HCT116 (cell line): ENCODE measurements at regions not wholly inside any gene's neighbourhood (a gene's known extent, or its start where the extent isn't known, plus 50 kb on each side); places are given as distances from the start of the nearest gene placed in this dataset.
"Not testable (repeated sequence)": the region's sequence is repeated elsewhere in the genome, so short reads cannot be mapped to it uniquely, and the experiment has no call there.

ENCODE experiments used
- ATAC-seq: fragments of 200-7000 bp; cut with Tn5 transposase; 2 replicates; pipeline ENCODE4 v1.9.1; 2020; ENCODE audit warnings: mild to moderate bottlenecking, moderate library complexity
- BruUV-seq: library from RNA; stranded (reverse); fragments of 400-500 nt; replicated peaks from 2 replicates; lab custom pipeline; 2021; lab: Mats Ljungman, UMichigan
- CTCF ChIA-PET: fragments of 300-600 bp; sonication (Branson Sonifier 250); formaldehyde crosslinking; loops from one replicate; lab custom pipeline; 2021; ENCODE audit warnings: antibody characterized with exemption; lab: Charles Lee
- POLR2A ChIA-PET: fragments of 300-600, 350-600 bp; sonication (Branson Sonifier 250); formaldehyde crosslinking; loops from one replicate; lab custom pipeline; 2021; ENCODE audit warnings: antibody characterized with exemption; lab: Charles Lee
- RAD21 ChIA-PET, 2 experiments: fragments of 300-600 bp; sonication (Branson Sonifier 250); formaldehyde crosslinking; loops; one replicate each; lab custom pipeline; 2023; ENCODE audit warnings: low total read pairs in 2 of 2; ENCODE audit not compliant: uncharacterized antibody in 2 of 2, unreplicated experiment in 2 of 2, low non-redundant PET in 1 of 2; lab: Charles Lee
- DNase-seq: peaks from one replicate; pipeline ENCODE4 v3.0.0-alpha.2; 2010; ENCODE audit warnings: low read depth, low spot score
- H2AFZ ChIP-seq: fragments of 200-600 bp; shearing (Covaris generic), sonication (generic); 2 replicates; pipeline ENCODE4 v1.6.1; 2017; ENCODE audit warnings: low read depth, mixed run types, mixed read lengths, antibody characterized with exemption, low read length; ENCODE audit not compliant: poor library complexity, severe bottlenecking
- H3K27ac ChIP-seq: 2 replicates; pipeline ENCODE4 v1.5.1; 2012; ENCODE audit warnings: low read depth, low read length
- H3K27me3 ChIP-seq: fragments of 200-600 bp; sonication (generic); 2 replicates; pipeline ENCODE4 v1.6.1; 2016; ENCODE audit warnings: mixed run types, low read length, mixed read lengths; ENCODE audit not compliant: insufficient read depth
- H3K36me3 ChIP-seq, 2 experiments: fragments of 200-500 bp in 1 of 2; fragments of 200-600 bp in 1 of 2; sonication (Bioruptor generic) in 1 of 2; sonication (generic) in 1 of 2; 2 replicates each; pipeline versions ENCODE4 v1.5.1 to v1.6.1; 2014 to 2016; ENCODE audit warnings: low read length in 2 of 2, inconsistent platforms in 1 of 2, mixed read lengths in 1 of 2, mixed run types in 1 of 2; ENCODE audit not compliant: insufficient read depth in 2 of 2, control insufficient read depth in 1 of 2
- H3K4me1 ChIP-seq, 2 experiments: fragments of 200-600 bp in 1 of 2; sonication (generic) in 1 of 2; 2 replicates each; pipeline versions ENCODE4 v1.5.1 to v1.6.1; 2012 to 2017; ENCODE audit warnings: low read length in 2 of 2, inconsistent platforms in 1 of 2, mild to moderate bottlenecking in 1 of 2, mixed read lengths in 1 of 2, mixed run types in 1 of 2, moderate library complexity in 1 of 2; ENCODE audit not compliant: insufficient read depth in 2 of 2, control insufficient read depth in 1 of 2
- H3K4me2 ChIP-seq: fragments of 200-600 bp; sonication (generic); 2 replicates; pipeline ENCODE4 v1.6.1; 2017; ENCODE audit warnings: mixed run types, low read length, mixed read lengths
- H3K4me3 ChIP-seq, 2 experiments: fragments of 200-600 bp in 1 of 2; sonication (generic) in 1 of 2; replicated peaks in 1 of 2; 2 replicates each; pipeline ENCODE4 v1.5.1; 2011 to 2016; ENCODE audit warnings: low read length in 2 of 2, control low read depth in 1 of 2, low read depth in 1 of 2, mild to moderate bottlenecking in 1 of 2, mixed read lengths in 1 of 2, mixed run types in 1 of 2
- H3K79me2 ChIP-seq: fragments of 200-600 bp; sonication (generic); 2 replicates; pipeline ENCODE4 v1.6.1; 2017; ENCODE audit warnings: mild to moderate bottlenecking, mixed run types, low read length, moderate library complexity, mixed read lengths; ENCODE audit not compliant: insufficient read depth
- H3K9ac ChIP-seq: fragments of 200-600 bp; sonication (generic); 2 replicates; pipeline ENCODE4 v1.6.1; 2016; ENCODE audit warnings: low read length, mixed read lengths
- H3K9me2 ChIP-seq: fragments of 200-600 bp; sonication (generic), shearing (Covaris generic); 2 replicates; pipeline ENCODE4 v1.6.1; 2017; ENCODE audit warnings: mixed run types, mild to moderate bottlenecking, moderate library complexity; ENCODE audit not compliant: insufficient read depth
- H3K9me3 ChIP-seq, 2 experiments: fragments of 200-500 bp in 1 of 2; fragments of 200-600 bp in 1 of 2; sonication (Bioruptor generic) in 1 of 2; sonication (generic) in 1 of 2; 2 replicates each; pipeline ENCODE4 v1.6.1; 2014 to 2017; ENCODE audit warnings: low read length in 2 of 2, mixed read lengths in 2 of 2, inconsistent platforms in 1 of 2, low read depth in 1 of 2, mild to moderate bottlenecking in 1 of 2, mixed run types in 1 of 2, moderate library complexity in 1 of 2; ENCODE audit not compliant: control insufficient read depth in 1 of 2, insufficient read depth in 1 of 2
- H4K20me1 ChIP-seq: fragments of 200-600 bp; sonication (generic), shearing (Covaris generic); 2 replicates; pipeline ENCODE4 v1.6.1; 2017; ENCODE audit warnings: mixed run types, mild to moderate bottlenecking, moderate library complexity; ENCODE audit not compliant: insufficient read depth
- EZH2phosphoT487 ChIP-seq: fragments of 200-600 bp; IDR thresholded peaks from 2 replicates; pipeline ENCODE4 v1.6.1; 2018; ENCODE audit warnings: antibody characterized with exemption, borderline replicate concordance
- POLR2A ChIP-seq: IDR thresholded peaks from 2 replicates; pipeline ENCODE4 v1.7.0; 2011; ENCODE audit warnings: borderline replicate concordance; ENCODE audit not compliant: insufficient read depth, insufficient read length; ENCODE audit errors: extremely low read depth
- RAD21 ChIP-seq: IDR thresholded peaks from 2 replicates; pipeline ENCODE4 v1.6.1; 2012; ENCODE audit warnings: low read depth, mild to moderate bottlenecking
- REST ChIP-seq: IDR thresholded peaks from 2 replicates; pipeline ENCODE4 v1.6.1; 2012; ENCODE audit warnings: low read depth
- TCF7L2 ChIP-seq: IDR thresholded peaks from 2 replicates; pipeline ENCODE4 v1.7.0; 2011; ENCODE audit warnings: borderline replicate concordance, inconsistent platforms; ENCODE audit not compliant: insufficient read depth, insufficient read length; ENCODE audit errors: extremely low read depth
- ZFX ChIP-seq: fragments of 450-650 bp; IDR thresholded peaks from 2 replicates; pipeline ENCODE4 v1.6.1; 2017
- intact Hi-C: fragments of 100-400 bp; cut with micrococcal nuclease; formaldehyde crosslinking; loops from 2 replicates; pipeline ENCODE4 v1.10.0; 2022

DNA sequence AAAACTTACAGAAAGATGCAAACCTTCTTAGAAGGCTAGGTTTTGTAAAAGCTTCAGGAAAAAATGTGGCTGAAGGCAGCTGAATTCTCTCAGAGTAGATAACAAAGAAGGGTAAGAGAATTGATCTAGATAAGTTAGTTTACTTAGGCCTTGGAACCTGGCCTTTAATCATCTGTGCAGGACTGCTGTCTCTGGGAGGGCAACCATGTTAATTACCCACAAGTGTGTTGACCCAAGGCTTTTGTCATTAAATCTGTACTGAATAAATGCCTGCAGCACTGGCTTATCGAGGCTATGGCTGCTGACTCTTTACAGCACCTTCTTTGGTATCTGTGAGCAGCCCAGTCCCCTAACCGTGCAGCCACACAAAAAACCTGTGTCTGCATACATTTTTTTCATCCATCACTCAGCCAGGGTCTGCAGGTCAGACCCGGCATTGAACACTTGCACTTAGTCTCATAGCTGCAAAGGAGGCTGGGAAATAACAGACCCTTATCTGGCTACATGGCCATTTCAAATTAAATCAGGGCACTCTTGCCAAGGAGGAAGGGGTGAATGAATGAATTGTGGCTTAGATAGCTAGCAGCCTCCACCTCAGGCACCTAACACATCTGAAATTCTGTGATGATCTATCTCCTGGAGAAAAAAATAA lies 86.4 kb upstream of the EPCAM start:
- H3K4me1 ChIP-seq: no peaks in the 10 kb centered on the region
- H3K9me2 ChIP-seq: no peaks in the 10 kb centered on the region
- TF ChIP-seq REST (no peak), EZH2phosphoT487 (no peak), RAD21 (no peak), TCF7L2 (no peak), POLR2A (no peak), ZFX (no peak)
- intact Hi-C loops: no loop called here
- no peak overlapping the region for H2AFZ ChIP-seq
- H3K27me3 ChIP-seq: no peaks in the 10 kb centered on the region
- POLR2A ChIA-PET: no interaction called here
- H4K20me1 ChIP-seq: no peaks in the 10 kb centered on the region
- no peaks in the 10 kb centered on the region for H3K9me3 ChIP-seq
- DNase-seq: no peak
- RAD21 ChIA-PET: no interaction called here
- BruUV-seq: no TSS peak
- H3K4me2 ChIP-seq: no peak overlapping the region
- H3K4me3 ChIP-seq: no peak overlapping the region
- no peaks in the 10 kb centered on the region for H3K79me2 ChIP-seq
- H3K9ac ChIP-seq: no peak overlapping the region
- no peak overlapping the region for H3K27ac ChIP-seq
- no peaks in the 10 kb centered on the region for H3K36me3 ChIP-seq
- ATAC-seq: no peak
- CTCF ChIA-PET: interaction anchor here (1.2 kb wide), 1 partner anchor 10 kb away, joined by 3 read pairs; no protein-coding TSS in a partner anchor

DNA sequence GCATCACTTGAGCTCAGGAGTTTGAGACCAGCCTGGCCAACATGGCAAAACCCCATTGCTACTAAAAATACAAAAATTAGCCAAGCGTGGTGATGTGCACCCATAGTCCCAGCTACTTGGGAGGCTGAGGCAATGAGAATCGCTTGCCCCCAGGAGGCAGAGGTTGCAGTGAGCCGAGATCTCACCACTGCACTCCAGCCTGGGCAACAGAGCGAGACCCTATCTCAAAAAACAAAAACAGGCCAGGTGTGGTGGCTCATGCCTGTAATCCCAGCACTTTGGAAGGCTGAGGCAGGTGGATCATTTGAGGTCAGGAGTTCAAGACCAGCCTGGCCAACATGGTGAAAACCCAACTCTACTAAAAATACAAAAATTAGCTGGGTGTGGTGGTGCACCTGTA lies 89.6 kb upstream of the EPCAM start:
- POLR2A ChIA-PET: interaction anchor here (1.4 kb wide), 1 partner anchor 9 kb away, joined by 4 read pairs; no protein-coding TSS in a partner anchor
- H3K36me3 ChIP-seq, H2AFZ ChIP-seq, H4K20me1 ChIP-seq, H3K79me2 ChIP-seq, intact Hi-C loops, H3K4me3 ChIP-seq, H3K9ac ChIP-seq, DNase-seq, H3K4me1 ChIP-seq, BruUV-seq, H3K27ac ChIP-seq, H3K27me3 ChIP-seq, H3K4me2 ChIP-seq, H3K9me2 ChIP-seq, CTCF ChIA-PET, RAD21 ChIA-PET, ATAC-seq, H3K9me3 ChIP-seq: not testable (repeated sequence)
